ENCODE measurements at regions not wholly inside any gene's neighbourhood (a gene's known extent, or its start where the extent isn't known, plus 50 kb on each side); places are given as distances from the start of the nearest gene placed in this dataset.
"Not testable (repeated sequence)": the region's sequence is repeated elsewhere in the genome, so short reads cannot be mapped to it uniquely, and the experiment has no call there.

- no peak for DNase-seq (ENCODE audit: low spot score)
These were observed 160.4 kb downstream of the UACA start for GRCh38 chr15:70602834-70603560.

DNA sequence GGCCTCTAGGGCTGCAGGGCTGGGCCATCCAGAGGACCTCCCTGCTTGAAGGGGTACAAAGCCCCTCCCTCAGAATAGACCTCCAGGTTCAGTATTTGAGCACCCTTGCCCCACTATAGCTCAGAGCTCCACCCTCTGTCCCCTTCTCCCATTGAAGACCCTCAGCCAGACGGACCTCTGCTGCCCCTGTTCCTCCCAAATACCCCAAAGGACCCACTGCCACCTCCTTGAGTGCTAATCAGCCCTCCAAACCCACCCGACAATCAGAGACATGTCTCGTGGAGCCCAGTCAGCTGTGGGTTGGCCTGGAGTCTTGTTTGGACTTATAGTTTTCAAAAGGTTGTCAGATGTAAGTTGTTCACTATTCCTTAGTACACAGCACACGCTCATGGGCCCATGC lies 161.1 kb downstream of the UACA start:
- no peak for DNase-seq (ENCODE audit: low spot score)

DNA sequence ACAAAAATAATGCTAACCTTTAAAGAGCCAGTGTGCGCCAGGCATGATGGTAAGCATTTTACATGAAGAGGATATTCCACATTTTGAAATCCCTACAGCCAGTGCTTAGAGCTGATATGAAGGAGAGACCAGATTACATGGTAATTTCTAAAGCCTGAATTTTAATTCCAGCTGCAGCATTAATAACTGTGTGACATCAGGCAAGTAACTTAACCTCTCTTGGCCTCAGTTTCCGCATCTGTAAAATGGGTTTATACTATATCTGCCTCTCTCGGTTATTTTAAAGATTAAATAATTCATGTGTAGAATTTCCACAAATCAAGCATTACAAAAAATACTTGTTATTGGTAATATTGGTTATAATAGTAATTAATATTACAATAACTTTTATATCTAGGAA lies 165.4 kb downstream of the UACA start:
- DNase-seq (ENCODE audit: low spot score), result no peak

- DNase-seq (ENCODE audit: low spot score), result no peak
These were observed 166.2 kb downstream of the UACA start for GRCh38 chr15:70597056-70597603.

- DNase-seq (ENCODE audit: low spot score), result no peak
These were observed 166.9 kb downstream of the UACA start for GRCh38 chr15:70596354-70597055.

- no peak for DNase-seq (ENCODE audit: low spot score)
These were observed 169.6 kb downstream of the UACA start for GRCh38 chr15:70593795-70594194.

- DNase-seq (ENCODE audit: low spot score), result no peak
These were observed 173.6 kb downstream of the UACA start for GRCh38 chr15:70589728-70590127.

DNA sequence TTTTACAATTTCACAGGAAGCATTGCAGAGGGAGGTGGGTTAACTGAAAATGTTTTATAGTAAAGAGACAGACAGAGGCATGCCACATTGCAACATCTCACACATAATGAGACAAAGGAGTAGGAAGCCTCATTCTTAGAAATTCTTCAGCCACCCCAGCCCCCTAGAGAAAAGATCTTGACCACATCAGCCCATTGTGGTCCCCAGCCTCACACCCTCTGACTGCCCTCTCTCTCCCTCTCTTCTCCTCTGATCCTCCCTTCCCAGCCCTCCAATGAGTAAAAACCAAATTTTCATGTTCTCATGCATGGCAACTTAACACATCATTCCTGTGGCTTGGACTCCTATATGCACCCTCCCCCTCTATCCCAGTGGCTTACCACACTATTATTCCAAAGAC lies 174.1 kb downstream of the UACA start:
- no peak for DNase-seq (ENCODE audit: low spot score)

DNA sequence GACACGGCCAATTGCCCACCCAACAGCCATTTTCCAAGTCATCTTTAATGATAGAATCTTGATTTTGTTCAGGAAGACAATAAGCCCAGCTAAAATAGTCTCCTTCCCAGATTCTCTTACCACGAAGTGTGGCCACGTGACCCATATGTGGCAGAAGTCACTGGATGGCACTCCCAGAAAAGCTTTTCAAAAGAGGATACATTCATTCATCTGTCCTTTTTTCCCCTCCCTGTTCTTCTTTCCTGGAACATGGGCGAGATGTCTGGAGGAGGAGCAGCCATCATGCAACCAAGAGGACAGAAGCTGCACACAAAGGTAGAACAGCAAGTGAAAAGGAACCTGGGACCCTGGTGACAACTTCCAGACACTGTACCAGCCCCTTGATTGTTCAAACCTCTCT lies 174.7 kb downstream of the UACA start:
- DNase-seq (ENCODE audit: low spot score), result no peak

GRCh38 chr15:70587896-70588567 lies 175.3 kb downstream of the UACA start:
- DNase-seq (ENCODE audit: low spot score), result no peak

DNA sequence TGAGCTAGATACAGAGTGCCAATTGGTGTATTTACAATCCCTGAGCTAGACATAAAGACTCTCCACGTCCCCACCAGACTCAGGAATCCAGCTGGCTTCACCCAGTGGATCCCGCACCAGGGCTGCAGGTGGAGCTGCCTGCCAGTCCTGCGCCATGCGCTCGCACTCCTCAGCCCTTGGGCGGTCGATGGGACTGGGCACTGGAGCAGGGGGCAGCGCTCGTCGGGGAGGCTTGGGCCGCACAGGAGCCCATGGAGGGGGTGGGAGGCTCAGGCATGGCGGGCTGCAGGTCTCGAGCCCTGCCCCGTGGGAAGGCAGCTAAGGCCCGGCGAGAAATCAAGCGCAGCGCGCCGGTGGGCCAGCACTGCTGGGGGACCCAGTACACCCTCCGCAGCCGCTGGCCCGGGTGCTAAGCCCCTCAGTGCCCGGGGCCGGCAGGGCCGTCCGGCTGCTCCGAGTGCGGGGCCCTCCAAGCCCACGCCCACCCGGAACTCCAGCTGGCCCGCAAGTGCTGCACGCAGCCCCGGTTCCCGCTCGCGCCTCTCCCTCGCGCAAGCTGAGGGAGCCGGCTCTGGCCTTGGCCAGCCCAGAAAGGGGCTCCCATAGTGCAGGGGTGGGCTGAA lies 176.2 kb downstream of the UACA start:
- DNase-seq (ENCODE audit: low spot score), result not testable (repeated sequence)

DNA sequence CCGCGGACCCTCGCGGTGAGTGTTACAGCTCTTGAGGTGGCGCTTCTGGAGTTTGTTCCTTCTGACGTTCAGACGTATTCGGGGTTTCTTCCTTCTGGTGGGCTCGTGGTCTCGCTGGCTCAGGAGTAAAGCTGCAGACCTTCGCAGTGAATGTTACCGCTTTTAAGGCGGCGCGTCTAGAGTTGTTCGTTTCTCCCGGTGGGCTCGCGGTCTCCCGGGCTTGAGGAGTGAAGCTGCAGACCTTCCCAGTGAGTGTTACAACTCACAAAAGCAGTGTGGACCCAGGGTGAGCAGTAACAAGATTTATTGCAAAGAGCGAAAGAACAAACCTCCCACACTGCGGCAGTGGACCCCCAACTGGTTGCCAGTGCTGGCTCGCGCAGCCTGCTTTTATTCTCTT lies 177.1 kb downstream of the UACA start:
- no peak for DNase-seq (ENCODE audit: low spot score)

DNA sequence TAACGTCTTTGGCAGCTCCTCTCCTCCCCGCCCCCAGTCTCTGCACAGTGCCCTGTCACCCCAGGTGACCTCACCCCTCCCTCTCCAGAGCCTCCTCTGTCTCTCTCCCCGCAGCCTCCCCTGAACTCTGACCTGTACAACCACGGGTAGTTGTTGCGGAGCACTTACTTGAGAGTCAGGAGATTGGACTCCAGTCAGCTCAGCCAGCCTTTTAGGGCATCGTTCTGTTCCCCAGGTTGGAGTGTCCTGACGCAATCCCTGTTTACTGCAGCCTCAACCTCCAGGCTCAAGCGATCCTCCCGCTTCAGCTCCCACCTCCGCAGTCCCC lies 177.7 kb downstream of the UACA start:
- no peak for DNase-seq (ENCODE audit: low spot score)

GRCh38 chr15:70584838-70585706 lies 178.3 kb downstream of the UACA start:
- DNase-seq (ENCODE audit: low spot score), result no peak

- DNase-seq (ENCODE audit: low spot score), result no peak
These were observed 178.9 kb downstream of the UACA start for GRCh38 chr15:70584441-70584837.

- no peak for DNase-seq (ENCODE audit: low spot score)
These were observed 180.4 kb downstream of the UACA start for GRCh38 chr15:70583006-70583405.

GRCh38 chr15:70582143-70582945 lies 181.0 kb downstream of the UACA start:
- DNase-seq (ENCODE audit: low spot score), result no peak

DNA sequence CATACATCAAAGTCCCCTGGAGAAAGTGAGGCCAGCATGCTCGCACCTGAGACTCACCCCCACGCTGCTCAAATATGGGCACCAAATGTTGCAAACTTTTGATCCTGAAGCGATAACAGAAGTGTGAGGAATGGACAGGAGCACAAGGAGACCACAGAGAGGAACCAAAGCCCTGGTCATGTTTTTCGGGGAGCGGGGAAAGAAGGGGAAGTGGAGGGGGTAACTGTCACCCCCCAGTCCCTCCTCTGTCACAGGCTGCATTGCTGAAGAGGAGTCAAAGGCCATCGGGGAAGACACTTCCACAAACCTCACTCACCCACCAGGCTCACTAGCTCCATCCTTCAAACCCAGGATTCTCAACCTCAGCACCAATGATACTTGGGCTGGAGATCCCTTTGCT lies 182.4 kb downstream of the UACA start:
- no peak for DNase-seq (ENCODE audit: low spot score)

GRCh38 chr15:70580286-70580685 lies 183.1 kb downstream of the UACA start:
- DNase-seq (ENCODE audit: low spot score), result no peak

- DNase-seq (ENCODE audit: low spot score), result no peak
These were observed 183.6 kb downstream of the UACA start for GRCh38 chr15:70579766-70580165.

GRCh38 chr15:70578196-70578595 lies 185.2 kb downstream of the UACA start:
- DNase-seq (ENCODE audit: low spot score), result no peak
